ENCODE measurements at regions not wholly inside any gene's neighbourhood (a gene's known extent, or its start where the extent isn't known, plus 50 kb on each side); places are given as distances from the start of the nearest gene placed in this dataset.

- in situ Hi-C loops (cut with MboI; ENCODE audit: low sequenced_read_pairs, unreplicated experiment), result no loop called here
- DNase-seq (ENCODE audit: low spot score), result no peak
- TF ChIP-seq, protein P1, sequence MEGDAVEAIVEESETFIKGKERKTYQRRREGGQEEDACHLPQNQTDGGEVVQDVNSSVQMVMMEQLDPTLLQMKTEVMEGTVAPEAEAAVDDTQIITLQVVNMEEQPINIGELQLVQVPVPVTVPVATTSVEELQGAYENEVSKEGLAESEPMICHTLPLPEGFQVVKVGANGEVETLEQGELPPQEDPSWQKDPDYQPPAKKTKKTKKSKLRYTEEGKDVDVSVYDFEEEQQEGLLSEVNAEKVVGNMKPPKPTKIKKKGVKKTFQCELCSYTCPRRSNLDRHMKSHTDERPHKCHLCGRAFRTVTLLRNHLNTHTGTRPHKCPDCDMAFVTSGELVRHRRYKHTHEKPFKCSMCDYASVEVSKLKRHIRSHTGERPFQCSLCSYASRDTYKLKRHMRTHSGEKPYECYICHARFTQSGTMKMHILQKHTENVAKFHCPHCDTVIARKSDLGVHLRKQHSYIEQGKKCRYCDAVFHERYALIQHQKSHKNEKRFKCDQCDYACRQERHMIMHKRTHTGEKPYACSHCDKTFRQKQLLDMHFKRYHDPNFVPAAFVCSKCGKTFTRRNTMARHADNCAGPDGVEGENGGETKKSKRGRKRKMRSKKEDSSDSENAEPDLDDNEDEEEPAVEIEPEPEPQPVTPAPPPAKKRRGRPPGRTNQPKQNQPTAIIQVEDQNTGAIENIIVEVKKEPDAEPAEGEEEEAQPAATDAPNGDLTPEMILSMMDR (IDR thresholded peaks at IDR 0.05; ENCODE audit: borderline replicate concordance, control extremely low read depth, extremely low read depth, insufficient read depth, missing control alignments), result no peak
These were observed 143.1 kb upstream of the RREB1 start for GRCh38 chr6:6964675-6965074.

- no peak for DNase-seq (ENCODE audit: low spot score)
- in situ Hi-C loops (cut with MboI; ENCODE audit: low sequenced_read_pairs, unreplicated experiment), result no loop called here
- TF ChIP-seq, protein P1 (IDR thresholded peaks at IDR 0.05; ENCODE audit: borderline replicate concordance, control extremely low read depth, extremely low read depth, insufficient read depth, missing control alignments), result no peak
These were observed 141.6 kb upstream of the RREB1 start for GRCh38 chr6:6966127-6966526.

DNA sequence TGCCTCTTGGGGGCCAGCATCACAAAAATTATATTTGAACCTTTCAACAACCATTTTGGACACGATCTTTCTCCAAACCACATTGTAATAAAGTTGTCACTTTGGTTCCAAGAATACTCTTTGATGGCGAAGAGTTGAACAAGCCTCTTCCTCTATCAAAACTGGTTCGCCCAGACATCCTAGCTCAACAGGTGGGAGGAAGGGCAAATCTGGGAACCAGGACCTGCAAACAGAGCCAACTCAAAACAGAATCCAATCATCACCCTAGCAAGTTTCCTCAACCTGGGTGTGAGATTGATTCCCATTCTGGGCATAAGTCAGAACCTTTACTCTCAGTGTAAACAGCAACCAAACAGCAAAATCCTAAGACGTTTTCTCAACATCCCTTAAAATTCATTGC, 141.2 kb upstream of the RREB1 start:
- TF ChIP-seq, protein P1 (IDR thresholded peaks at IDR 0.05; ENCODE audit: borderline replicate concordance, control extremely low read depth, extremely low read depth, insufficient read depth, missing control alignments), result no peak
- DNase-seq (ENCODE audit: low spot score), result no peak
- in situ Hi-C loops (cut with MboI; ENCODE audit: low sequenced_read_pairs, unreplicated experiment), result no loop called here

DNA sequence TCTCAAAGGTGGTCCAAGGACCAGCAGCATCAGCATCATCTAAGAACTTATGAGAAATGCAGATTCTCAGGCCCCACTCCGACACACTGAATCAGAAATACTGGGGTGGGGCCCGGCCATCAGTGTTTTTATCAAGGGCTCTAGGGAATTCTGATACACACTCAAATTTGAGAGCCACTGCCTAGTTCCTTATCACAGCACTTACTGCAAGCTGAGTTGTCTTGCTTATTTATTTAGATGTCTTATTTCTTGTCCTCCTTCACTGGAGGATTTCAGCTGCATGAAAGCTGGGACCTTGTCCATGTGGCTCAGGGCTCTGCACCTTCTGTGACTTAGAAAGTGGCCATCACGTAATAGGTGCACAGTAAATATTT, 139.4 kb upstream of the RREB1 start:
- TF ChIP-seq, protein P1 (IDR thresholded peaks at IDR 0.05; ENCODE audit: borderline replicate concordance, control extremely low read depth, extremely low read depth, insufficient read depth, missing control alignments), result no peak
- in situ Hi-C loops (cut with MboI; ENCODE audit: low sequenced_read_pairs, unreplicated experiment), result no loop called here
- no peak for DNase-seq (ENCODE audit: low spot score)

DNA sequence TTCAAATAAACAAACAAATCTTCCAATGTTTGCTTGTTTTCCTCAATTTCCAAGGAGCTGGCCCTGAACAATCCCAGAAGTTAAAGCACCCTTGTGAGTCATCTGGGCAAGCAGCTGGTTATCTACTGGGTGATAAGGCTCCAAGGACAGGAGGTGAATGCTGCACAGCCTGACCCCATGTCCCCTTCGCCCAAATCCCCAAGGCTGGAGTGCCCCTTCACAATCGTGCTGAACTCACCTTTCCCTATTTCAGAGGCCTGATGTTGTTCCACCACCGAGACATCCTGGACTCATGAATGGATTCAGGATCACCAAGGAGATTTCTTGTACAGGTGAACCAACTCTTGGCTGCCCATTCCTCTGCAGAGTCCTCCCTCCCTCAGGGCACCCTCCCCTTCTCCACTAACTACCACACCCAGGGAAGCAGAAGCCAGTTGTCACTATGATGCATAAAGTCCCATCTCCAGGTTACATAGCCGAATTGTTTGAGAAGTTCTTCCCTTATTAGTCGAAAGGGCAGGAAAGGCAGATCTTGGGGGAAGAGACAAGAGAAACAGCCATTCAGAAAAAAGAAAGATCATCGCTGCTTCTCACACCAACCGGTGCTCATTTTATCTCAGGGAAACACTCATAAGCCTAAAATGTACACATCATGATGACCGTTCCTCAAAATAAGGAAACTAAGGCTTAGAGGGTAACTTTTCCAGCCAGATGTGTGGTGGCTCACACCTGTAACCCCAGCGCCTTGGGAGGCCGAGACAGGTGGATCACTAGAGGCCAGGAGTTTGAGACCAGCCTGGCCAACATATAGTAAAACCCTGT, 138.8 kb upstream of the RREB1 start:
- DNase-seq (ENCODE audit: low spot score), result no peak
- TF ChIP-seq, protein P1 (IDR thresholded peaks at IDR 0.05; ENCODE audit: borderline replicate concordance, control extremely low read depth, extremely low read depth, insufficient read depth, missing control alignments), result no peak
- in situ Hi-C loops (cut with MboI; ENCODE audit: low sequenced_read_pairs, unreplicated experiment), result no loop called here

DNA sequence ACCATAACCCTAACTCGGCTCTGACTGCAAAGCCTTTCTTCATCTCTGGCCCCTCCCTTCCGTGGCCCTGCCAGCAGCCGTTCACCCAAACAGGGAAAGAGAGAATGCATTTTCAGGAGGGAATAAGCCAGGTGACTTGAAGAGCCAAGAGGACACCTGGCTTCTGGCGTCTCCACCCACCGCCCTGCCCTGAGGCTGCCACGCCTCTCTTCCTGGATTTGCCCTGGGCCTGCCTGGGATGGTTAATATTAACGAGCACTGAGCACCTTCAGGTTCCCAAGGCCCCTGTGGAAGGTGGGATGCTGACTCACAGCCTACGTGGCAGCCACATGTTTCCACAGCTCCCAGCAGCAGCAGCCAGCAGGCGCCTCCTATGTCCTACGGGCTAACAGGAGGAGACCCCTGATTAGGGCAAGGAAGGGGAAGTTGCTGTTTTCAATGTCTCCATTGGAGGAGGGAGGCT, 138.0 kb upstream of the RREB1 start:
- no peak for DNase-seq (ENCODE audit: low spot score)
- TF ChIP-seq, protein P1 (IDR thresholded peaks at IDR 0.05; ENCODE audit: borderline replicate concordance, control extremely low read depth, extremely low read depth, insufficient read depth, missing control alignments), result no peak
- in situ Hi-C loops (cut with MboI; ENCODE audit: low sequenced_read_pairs, unreplicated experiment), result no loop called here

Measured in GM13976 (cell line).